ENCODE measurements at regions not wholly inside any gene's neighbourhood (a gene's known extent, or its start where the extent isn't known, plus 50 kb on each side); places are given as distances from the start of the nearest gene placed in this dataset.
A peak's percentile ranks its signal among the peaks of the same experiment; 100 is the strongest.

DNA sequence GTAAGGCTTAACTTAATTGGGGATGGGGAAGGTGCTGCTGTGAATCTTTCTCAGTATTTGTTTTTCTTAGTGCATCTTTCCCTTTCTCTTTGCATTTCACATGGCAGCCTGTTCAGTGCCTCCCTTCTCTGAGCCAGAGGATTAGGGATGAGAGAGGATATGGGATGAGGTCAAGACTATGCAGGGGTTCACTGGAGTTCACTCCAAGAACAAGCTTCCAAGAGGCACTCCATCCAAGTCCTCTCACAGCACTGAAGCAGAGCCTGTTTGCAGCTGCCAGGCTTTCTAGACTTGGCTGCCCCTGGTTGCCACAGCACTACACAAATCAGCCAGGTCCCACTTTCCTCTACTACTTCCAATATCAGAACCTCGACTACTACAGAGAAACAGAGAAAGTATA, 80.3 kb upstream of the GYPC start:
- no peaks in the 10 kb centered on the region for H3K27me3 ChIP-seq (ENCODE audit: low read depth)
- no peak overlapping the region for H3K4me3 ChIP-seq
- intact Hi-C loops (cut with DNase I), result no loop called here
- ATAC-seq (no peak), DNase-seq (no peak)
- no peak overlapping the region for H3K27ac ChIP-seq
- no peaks in the 10 kb centered on the region for H3K9me3 ChIP-seq
- no peaks in the 10 kb centered on the region for H3K4me1 ChIP-seq
- no peaks in the 10 kb centered on the region for H3K36me3 ChIP-seq
- TF ChIP-seq, protein P1, sequence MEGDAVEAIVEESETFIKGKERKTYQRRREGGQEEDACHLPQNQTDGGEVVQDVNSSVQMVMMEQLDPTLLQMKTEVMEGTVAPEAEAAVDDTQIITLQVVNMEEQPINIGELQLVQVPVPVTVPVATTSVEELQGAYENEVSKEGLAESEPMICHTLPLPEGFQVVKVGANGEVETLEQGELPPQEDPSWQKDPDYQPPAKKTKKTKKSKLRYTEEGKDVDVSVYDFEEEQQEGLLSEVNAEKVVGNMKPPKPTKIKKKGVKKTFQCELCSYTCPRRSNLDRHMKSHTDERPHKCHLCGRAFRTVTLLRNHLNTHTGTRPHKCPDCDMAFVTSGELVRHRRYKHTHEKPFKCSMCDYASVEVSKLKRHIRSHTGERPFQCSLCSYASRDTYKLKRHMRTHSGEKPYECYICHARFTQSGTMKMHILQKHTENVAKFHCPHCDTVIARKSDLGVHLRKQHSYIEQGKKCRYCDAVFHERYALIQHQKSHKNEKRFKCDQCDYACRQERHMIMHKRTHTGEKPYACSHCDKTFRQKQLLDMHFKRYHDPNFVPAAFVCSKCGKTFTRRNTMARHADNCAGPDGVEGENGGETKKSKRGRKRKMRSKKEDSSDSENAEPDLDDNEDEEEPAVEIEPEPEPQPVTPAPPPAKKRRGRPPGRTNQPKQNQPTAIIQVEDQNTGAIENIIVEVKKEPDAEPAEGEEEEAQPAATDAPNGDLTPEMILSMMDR (IDR thresholded peaks at IDR 0.05), result no peak

DNA sequence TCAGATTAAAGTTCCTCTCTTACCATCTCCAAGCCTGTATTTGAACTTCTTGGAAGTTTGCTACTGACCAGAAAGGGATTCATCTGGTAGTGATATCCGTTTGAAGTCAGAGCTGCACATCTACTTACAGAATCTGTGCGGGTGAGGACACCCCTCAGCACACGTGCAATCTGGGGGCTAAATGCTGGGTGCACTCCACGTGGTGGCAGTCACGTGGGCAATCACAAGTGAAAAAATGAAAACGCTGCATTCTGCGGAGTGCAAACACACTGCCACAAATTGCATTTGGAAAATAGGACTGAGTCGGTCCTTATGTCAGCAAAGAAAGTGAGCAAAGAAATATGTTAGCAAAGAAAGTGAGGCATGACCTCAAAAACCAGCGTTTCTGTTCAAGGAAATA, 76.1 kb upstream of the GYPC start:
- Histone ChIP-seq H3K4me3 (no peak overlapping the region), H3K9me3 (no peaks in the 10 kb centered on the region), H3K36me3 (no peaks in the 10 kb centered on the region), H3K4me1 (no peaks in the 10 kb centered on the region), H3K27ac (no peak overlapping the region), H3K27me3 (ENCODE audit: low read depth) (no peaks in the 10 kb centered on the region)
- TF ChIP-seq, protein P1 (IDR thresholded peaks at IDR 0.05), result no peak
- intact Hi-C loops (cut with DNase I), result no loop called here
- ATAC-seq (no peak), DNase-seq (no peak)

DNA sequence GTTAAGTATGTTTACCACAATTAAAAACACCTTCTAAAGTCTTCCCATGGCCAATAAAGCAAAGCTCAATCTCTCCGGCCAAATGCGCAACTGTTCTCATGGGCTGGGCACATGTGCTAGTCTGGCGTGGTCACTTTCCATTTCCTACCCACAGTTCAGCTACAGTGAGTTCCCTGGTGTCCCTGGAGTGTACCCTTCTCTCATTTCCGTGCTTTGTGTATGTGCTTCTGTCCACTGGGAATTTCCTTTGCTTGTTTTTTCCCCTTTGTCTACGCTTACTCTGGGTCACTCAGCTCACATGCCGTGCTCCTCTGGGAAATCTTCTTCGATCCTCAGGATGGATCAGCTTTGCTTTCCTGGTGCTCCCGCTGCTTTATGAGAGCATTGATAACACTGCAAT, 69.6 kb upstream of the GYPC start:
- Histone ChIP-seq H3K9me3 (no peaks in the 10 kb centered on the region), H3K27ac (peak overlapping the region; percentile 39), H3K4me1 (no peaks in the 10 kb centered on the region), H3K36me3 (no peaks in the 10 kb centered on the region), H3K27me3 (ENCODE audit: low read depth) (no peaks in the 10 kb centered on the region), H3K4me3 (no peak overlapping the region)
- ATAC-seq, result peak in 1 of 2 donors; percentile 32
- TF ChIP-seq, protein P1 (IDR thresholded peaks at IDR 0.05), result no peak
- intact Hi-C loops (cut with DNase I), result no loop called here
- no peak for DNase-seq

DNA sequence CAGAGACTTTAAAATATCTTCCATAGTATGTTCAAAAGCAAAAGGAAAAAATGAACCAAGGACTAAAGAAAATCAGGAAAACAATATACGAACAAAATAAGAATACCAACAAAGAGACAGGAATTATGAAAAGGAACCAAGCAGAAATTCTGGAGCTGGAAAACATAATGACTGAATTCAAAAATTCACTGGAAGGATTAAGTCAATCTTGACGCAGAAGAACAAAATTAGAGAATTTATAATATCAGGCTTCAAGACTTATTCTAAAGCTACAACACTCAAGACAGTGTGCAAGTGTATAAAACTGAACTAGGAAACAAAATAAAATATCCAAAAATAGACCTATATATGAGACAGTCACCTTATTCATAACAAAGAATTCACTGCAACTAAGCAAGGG, 56.9 kb upstream of the GYPC start:
- TF ChIP-seq, protein P1 (IDR thresholded peaks at IDR 0.05), result no peak
- no peak overlapping the region for H3K27ac ChIP-seq
- no peak overlapping the region for H3K4me3 ChIP-seq
- H3K36me3 ChIP-seq, result no peaks in the 10 kb centered on the region
- H3K4me1 ChIP-seq, result no peaks in the 10 kb centered on the region
- ATAC-seq, result no peak
- H3K9me3 ChIP-seq, result no peaks in the 10 kb centered on the region
- H3K27me3 ChIP-seq (ENCODE audit: low read depth), result no peaks in the 10 kb centered on the region
- intact Hi-C loops (cut with DNase I), result no loop called here
- no peak for DNase-seq

DNA sequence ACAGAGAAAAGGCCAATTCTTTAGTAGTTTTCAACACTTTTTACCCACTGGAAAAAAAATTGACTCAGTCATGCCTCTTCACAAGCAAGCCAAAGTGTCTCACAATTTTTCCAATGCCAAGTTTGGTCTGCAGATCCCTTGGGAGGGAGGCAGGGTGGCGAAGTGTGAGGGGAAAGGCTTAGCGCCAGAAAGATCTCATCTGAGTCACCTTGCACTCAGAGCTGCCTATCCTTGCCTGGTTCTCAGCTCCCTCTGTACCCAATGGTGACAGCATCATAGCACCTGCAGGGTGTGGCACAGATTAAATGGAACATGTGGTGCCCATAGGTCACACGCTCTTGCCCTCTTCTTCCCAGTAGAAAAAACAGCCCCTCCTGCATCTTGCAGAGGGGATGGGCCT, 55.2 kb upstream of the GYPC start:
- Histone ChIP-seq H3K27me3 (ENCODE audit: low read depth) (no peaks in the 10 kb centered on the region), H3K4me1 (no peaks in the 10 kb centered on the region), H3K36me3 (no peaks in the 10 kb centered on the region), H3K4me3 (no peak overlapping the region), H3K27ac (no peak overlapping the region), H3K9me3 (peaks cover 14% of the 10 kb centered on the region)
- ATAC-seq (no peak), DNase-seq (no peak)
- TF ChIP-seq, protein P1 (IDR thresholded peaks at IDR 0.05), result no peak
- intact Hi-C loops (cut with DNase I), result no loop called here

DNA sequence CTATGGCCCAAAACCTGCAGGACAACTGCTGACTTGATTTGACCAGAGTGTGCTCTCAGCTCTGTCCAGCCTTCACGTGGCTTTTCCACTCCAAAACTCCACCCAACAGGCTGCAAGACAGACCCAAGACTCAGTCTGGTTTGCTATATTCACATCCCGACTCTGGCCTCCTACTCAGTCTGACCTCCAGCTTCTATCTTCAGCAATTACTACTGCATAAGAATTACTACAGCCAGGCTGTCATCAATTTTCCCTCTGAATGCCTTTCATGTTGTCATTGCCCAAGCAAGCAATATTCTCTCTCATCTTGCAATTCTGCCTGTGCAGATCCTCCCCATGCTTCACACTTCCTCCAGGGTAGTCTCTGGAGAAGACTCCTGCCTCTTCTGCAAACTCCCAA, 53.6 kb upstream of the GYPC start:
- intact Hi-C loops (cut with DNase I), result no loop called here
- Histone ChIP-seq H3K9me3 (peaks cover 27% of the 10 kb centered on the region), H3K4me1 (no peaks in the 10 kb centered on the region), H3K27ac (no peak overlapping the region), H3K4me3 (no peak overlapping the region), H3K36me3 (no peaks in the 10 kb centered on the region), H3K27me3 (ENCODE audit: low read depth) (no peaks in the 10 kb centered on the region)
- TF ChIP-seq, protein P1 (IDR thresholded peaks at IDR 0.05), result no peak
- no peak for ATAC-seq
- no peak for DNase-seq
